GM18511 (cell line): ENCODE measurements at regions not wholly inside any gene's neighbourhood (a gene's known extent, or its start where the extent isn't known, plus 50 kb on each side); places are given as distances from the start of the nearest gene placed in this dataset.
"Not testable (repeated sequence)": the region's sequence is repeated elsewhere in the genome, so short reads cannot be mapped to it uniquely, and the experiment has no call there.

Source experiments
- ATAC-seq: cut with Tn5 transposase; IDR thresholded peaks from one replicate; pipeline ENCODE4 v1.9.1; 2021; ENCODE audit warnings: mild to moderate bottlenecking, moderate library complexity; ENCODE audit not compliant: unreplicated experiment

DNA sequence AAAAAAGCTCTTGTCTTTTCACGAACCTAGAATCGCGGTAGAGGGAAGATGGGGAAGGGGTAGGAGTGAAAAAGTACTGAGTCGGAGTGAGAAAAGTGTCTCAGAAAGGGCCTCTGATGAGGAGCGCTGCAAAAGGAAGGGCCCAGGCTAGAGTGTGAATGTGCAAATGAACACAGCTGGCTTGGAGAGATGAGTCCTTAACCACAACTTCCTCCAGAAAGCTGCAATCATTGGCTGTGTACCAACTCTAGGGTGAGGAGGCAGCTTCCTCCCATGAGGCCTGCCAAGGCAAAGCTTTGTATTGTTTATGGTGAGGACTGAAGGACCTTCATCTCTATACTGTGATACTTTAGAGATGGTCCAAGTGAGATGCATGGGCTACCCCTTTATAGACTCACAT lies 566.9 kb upstream of the ANO5 start:
- peak; percentile 62 for ATAC-seq

- ATAC-seq, result no peak
Measured at GRCh38 chr11:21628641-21629040, 564.2 kb upstream of the ANO5 start.

- ATAC-seq, result peak; percentile 60
Measured at GRCh38 chr11:21630934-21631478, 561.9 kb upstream of the ANO5 start.

GRCh38 chr11:21631991-21632390 lies 560.9 kb upstream of the ANO5 start:
- no peak for ATAC-seq

GRCh38 chr11:21634491-21634890 lies 558.4 kb upstream of the ANO5 start:
- ATAC-seq, result no peak

- no peak for ATAC-seq
Measured at GRCh38 chr11:21634956-21635355, 557.9 kb upstream of the ANO5 start.

DNA sequence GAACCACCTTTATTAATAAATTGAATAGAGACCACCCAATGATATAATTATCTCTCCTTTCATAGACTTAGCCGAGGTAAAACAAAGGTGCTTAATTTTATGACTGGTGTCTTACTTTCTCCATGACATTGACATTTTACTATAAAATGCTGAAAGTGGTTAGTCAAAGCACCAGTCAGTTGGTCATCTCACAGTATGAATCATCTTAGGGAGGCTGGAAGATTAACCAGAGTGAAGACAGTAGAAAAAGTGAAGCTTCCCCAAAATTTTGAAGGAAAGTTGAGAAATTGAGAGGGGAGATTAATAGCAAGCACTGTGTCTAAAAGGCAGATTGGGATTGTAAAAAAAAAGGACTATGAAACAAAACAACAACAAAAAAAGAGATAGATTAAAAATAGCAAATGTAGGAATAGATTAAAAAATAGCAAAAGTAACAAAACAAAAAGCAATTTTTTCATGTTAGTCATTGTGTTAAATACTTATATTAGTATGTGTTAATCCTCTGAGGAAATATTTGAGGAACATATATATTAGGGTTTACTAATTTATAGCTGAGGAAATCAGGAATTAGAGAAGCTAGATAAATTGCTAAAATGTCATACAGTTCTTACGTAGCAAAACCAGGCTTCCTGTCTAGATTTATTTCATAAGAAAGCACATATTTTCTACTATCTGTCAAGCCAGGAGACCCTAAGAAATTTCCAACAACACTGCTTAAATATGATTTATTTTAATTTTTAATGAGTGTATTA lies 557.3 kb upstream of the ANO5 start:
- ATAC-seq, result no peak

DNA sequence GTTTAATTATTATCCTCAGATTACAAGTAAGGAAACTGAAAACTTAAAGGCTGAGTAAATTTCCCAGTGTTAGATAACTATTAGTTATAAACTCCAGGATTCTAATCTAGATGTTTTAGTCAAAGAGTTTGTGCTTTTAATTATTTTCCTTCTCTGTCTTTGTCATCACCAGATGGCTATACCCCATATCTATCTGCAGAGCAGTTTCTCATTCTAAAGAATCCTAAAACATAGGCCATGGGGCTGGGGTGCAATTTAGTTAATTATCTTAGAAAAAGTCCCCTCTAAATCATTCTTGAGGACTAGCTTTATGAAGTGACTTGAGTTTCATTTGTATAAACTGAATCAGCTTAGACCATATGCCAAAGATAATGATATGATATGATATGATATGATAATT lies 556.3 kb upstream of the ANO5 start:
- no peak for ATAC-seq

- ATAC-seq, result peak; percentile 65
Measured at GRCh38 chr11:21640491-21640890, 552.4 kb upstream of the ANO5 start.

- ATAC-seq, result no peak
Measured at GRCh38 chr11:21641869-21642268, 551.0 kb upstream of the ANO5 start.

GRCh38 chr11:21646351-21646750 lies 546.5 kb upstream of the ANO5 start:
- ATAC-seq, result no peak

DNA sequence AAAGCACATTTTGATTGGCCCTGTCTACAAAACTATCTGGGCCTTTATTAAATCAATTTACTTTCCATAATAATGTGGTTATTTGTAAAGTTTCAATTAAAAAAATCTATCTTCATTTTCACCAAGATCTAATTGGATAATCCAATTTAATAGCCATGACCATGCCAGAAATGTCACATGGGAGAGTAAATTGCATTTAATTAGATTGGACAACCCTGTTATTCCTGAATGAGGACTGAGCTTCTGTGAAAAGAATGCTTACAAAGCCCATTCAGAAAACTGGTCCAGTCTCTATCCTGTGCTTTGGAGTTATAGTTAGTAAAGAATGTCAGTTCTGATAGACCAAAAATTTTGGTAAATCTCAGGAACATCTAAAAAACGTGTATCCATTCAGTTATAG lies 541.9 kb upstream of the ANO5 start:
- no peak for ATAC-seq

GRCh38 chr11:21653951-21654421 lies 538.9 kb upstream of the ANO5 start:
- ATAC-seq, result no peak

DNA sequence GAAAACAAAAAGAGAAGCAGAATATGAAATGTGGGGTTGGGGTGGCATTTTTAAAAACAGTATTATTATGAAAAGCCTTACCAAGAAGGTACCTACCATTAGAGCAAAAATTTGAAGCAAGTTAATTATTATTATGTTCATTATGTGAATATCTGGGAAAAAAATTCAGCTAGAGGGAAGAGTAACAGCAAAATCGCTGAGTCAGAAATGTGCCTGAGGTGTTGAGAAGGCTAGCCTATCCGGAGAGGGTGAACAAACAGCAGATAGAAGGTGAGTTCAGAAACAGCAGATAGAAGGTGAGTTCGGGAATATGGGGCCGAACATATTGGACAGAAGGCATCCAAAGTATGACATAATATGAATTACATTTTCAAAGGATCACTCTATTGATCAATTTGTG lies 536.8 kb upstream of the ANO5 start:
- no peak for ATAC-seq

DNA sequence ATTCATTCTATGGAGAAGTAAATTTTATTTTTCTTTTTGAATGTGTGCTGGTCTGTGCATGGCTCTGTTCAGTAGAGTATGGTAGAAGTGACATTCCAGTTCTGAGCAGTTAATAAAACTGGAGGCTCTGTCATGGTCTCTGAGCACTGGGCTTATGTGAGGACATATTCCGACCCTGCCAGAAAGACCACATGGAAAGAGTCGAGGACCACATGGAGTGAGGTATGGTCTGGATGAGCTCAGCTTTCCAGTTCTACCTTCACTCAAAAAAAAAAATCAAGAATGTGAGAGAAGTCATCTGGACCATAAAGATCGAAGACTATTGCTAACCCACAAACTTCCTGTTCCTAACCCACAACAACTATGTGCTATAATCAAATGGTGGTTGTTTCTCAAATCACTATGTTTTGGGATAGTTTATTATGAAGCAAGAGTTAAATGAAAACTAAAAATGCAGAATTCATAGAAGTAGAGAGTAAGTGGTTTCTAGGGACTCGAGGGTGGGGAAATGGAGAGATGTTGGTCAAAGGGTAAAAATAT lies 534.2 kb upstream of the ANO5 start:
- ATAC-seq, result no peak

DNA sequence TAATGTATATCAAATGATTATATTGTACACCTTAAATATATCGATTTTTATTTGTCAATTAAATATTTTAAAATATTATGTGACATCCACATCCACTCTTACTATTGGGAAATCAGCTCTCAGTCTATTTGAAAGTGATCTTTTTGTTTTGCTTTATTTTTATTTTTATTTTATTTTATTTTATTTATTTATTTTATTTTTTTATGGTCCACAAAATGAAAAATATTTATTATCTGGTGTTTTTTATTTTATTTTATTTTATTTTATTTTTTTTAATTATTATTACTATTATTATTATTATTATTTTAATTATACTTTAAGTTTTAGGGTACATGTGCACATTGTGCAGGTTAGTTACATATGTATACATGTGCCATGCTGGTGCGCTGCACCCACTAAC lies 533.5 kb upstream of the ANO5 start:
- not testable (repeated sequence) for ATAC-seq

DNA sequence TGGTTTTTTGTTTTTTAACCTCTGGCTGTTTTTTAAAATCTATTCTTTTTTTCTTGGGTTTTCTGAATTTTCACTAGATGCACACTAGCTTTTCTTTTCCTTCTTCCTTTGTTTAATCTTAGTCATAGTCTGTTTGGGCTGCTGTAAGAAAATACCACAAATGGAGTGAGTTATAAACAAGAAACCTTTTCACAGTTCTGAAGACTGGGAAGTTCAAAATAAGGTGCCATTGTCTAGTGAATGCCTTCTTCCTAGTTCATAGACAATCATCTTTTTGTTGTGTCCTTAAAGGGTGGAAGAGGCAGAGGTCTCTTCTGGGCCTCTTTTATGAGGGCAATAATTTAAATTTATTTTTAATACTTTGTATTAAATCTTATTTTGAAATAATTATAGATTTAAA lies 532.9 kb upstream of the ANO5 start:
- ATAC-seq, result no peak

DNA sequence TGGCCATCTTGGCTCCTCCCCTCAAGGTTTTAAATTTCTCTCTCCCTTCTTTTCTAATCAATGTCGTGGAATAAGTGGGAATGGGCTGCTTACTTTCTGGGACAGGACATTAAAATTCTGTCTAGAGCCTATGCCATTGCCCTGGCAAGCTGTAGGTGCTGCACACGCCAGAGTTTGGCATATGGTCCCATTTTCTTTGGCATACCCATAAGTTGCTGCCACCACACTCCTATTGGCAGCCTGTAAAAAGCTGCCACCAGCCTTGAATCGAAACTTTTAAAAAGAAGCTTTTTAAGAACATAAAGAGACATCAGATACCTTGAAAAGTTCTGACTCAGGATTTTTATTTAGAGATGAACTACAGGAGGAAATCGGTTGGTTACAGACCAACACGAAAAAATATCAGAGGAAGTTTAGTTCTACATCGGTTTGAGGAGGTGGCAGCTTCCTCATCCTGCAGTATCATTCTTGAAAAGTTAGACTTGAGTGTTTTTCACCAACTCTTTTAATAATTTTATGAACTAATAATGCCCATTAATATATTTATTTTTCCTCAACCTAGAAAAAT lies 517.8 kb upstream of the ANO5 start:
- ATAC-seq, result no peak

- no peak for ATAC-seq
Measured at GRCh38 chr11:21687643-21688042, 505.2 kb upstream of the ANO5 start.

DNA sequence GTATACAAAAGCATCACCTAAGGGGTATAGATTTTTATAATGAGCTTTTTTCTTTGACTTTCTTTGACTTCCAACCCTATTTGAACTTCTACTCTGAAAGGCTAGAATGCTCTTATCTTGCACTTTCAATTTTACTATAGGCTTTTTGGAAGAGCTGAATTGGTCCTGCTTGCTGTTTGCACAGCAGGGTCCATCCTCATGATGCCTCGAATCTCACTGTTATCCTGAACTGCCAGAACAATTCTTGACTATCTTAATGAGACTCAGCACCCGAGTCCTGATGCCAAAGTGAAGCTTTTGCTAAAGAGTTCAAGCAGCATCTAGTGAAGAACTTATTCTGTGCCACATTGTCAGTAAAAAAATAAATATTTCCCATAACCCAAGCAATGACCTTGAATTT lies 488.3 kb upstream of the ANO5 start:
- no peak for ATAC-seq

DNA sequence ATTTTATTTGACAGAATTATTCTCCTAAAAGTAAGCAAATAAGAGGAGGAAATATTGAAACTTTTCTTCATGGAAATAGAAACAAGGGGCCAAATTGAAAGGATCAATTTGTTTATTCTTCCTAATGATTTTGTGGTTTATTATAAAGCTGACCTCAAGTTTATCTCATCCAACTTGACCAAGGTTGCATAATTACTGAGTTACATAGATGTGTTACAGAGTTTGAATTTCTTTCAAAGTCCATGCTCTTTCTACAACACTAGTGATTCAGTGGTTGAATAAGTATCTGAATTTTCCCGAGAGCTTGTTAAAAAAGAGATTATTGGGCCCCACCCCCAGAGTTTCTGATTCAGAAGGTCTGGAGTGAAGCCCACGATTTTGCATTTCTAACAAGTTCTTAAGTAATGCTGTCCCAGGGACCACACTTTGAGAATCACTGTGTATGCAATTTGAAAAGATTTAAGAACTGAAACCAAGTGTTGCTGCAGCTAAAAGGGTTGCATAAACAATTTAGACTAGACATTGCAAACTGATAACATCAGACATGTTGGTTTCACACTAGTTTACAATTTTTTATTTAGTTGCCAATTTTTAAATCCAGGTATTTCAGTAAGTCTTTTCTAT lies 485.7 kb upstream of the ANO5 start:
- ATAC-seq, result no peak

GRCh38 chr11:21710809-21711208 lies 482.1 kb upstream of the ANO5 start:
- ATAC-seq, result no peak
